Heart left ventricle (tissue), 13 donors: ENCODE measurements at regions not wholly inside any gene's neighbourhood (a gene's known extent, or its start where the extent isn't known, plus 50 kb on each side); places are given as distances from the start of the nearest gene placed in this dataset.

Experiments
- CTCF ChIP-seq, 12 donors: fragments of 200-600 bp; sonication (generic) in 4 of 12; IDR thresholded peaks; one replicate each; pipeline versions ENCODE4 v1.5.0 to v1.8.0; 2018 to 2022; ENCODE audit warnings: antibody characterized with exemption in 12 of 12, mild to moderate bottlenecking in 5 of 12
- POLR2A ChIP-seq, 2 donors: fragments of 450-650 bp; IDR thresholded peaks; one replicate each; pipeline ENCODE4 v1.6.1; 2017; ENCODE audit warnings: antibody characterized with exemption in 2 of 2, mild to moderate bottlenecking in 2 of 2, moderate library complexity in 2 of 2
- donor health status: ischemic (EF 13 %, LVEDD 7.1; RV severe dilation, severe dysfunction).
- donor health status: DM: no; HTN: yes; CAD: no.
- donor health status: DM: no; HTN: no; CAD: no.
- donor health status: ischemic (EF 25% LVEDD 6.9; RV normal size, moderate dysfunction).
- donor health status: ischemic (EF 25% LVEDD 5.7; RV mildly dilated, moderate dysfunction).
- donor health status: ischemic (EF 35%, LVEDD 5.7; RV mildly dilated, moderate dysfunction).
- donor health status: nonischemic (EF 11% LVEDD 7.7; RV severe dilation, severe dysfunction).
- donor health status: DM: yes; HTN: yes; CAD: no.
- donor health status: PGD.
- donor health status: ischemic (EF 29% LVEDD 5.4; RV normal size, mild dysfunction).
- donor health status: nonischemic (EF 23%, LVEDD 6.1; RV moderate dilation, normal function).

DNA sequence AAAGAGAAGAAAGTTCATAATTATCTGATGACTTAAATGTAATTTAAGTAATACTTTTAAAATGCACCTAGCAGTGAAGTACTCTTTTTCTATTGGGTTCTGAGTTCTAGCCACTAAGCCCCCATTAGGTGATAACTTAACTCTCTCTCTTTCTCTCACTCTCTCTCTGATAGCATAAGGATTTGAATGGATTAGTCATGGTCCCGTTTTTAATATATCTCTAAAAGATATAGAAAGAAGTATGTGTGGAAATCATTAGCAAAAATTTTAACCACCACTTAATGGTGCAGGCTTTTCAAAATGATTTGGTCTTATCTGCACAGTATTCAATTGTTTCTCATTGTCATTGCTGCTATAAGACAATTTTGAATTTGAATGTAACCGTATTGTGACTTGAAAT lies 78.2 kb downstream of the RWDD3 start:
- TF ChIP-seq CTCF (IDR thresholded peaks at IDR 0.05) (no peak), POLR2A (IDR thresholded peaks at IDR 0.05) (no peak)
